ENCODE measurements at regions not wholly inside any gene's neighbourhood (a gene's known extent, or its start where the extent isn't known, plus 50 kb on each side); places are given as distances from the start of the nearest gene placed in this dataset.

GRCh38 chrX:68936608-68937007 is 107.8 kb downstream of the EFNB1 start:
- DNase-seq (ENCODE audit: low read depth, low spot score), result peak; percentile 62
- POLR2A ChIA-PET, result interaction anchor here (1.2 kb wide), 1 partner anchor 108 kb away, joined by 3 read pairs; the partner anchor contains the start of gene EFNB1
- no peak for TF ChIP-seq CTCF (IDR thresholded peaks at IDR 0.05; ENCODE audit: insufficient read depth, low read length, missing control alignments)
- CTCF ChIA-PET, result no interaction called here
- no peak overlapping the region for H3K4me3 ChIP-seq (ENCODE audit: low read depth, low read length)

- ChIA-PET POLR2A (interaction anchor here (1.2 kb wide), 1 partner anchor 108 kb away, joined by 3 read pairs; the partner anchor contains the start of gene EFNB1), CTCF (interaction anchor here (1.1 kb wide), 1 partner anchor 11 kb away, joined by 4 read pairs; no protein-coding TSS in a partner anchor)
- no peak for DNase-seq (ENCODE audit: low read depth, low spot score)
- TF ChIP-seq CTCF (IDR thresholded peaks at IDR 0.05; ENCODE audit: insufficient read depth, low read length, missing control alignments), result no peak
- no peak overlapping the region for H3K4me3 ChIP-seq (ENCODE audit: low read depth, low read length)
Observed at GRCh38 chrX:68936126-68936525, 107.3 kb downstream of the EFNB1 start.

GRCh38 chrX:68935362-68935761 is 106.5 kb downstream of the EFNB1 start:
- no peak for DNase-seq (ENCODE audit: low read depth, low spot score)
- TF ChIP-seq CTCF (IDR thresholded peaks at IDR 0.05; ENCODE audit: insufficient read depth, low read length, missing control alignments), result no peak
- ChIA-PET POLR2A (no interaction called here), CTCF (interaction anchor here (1.1 kb wide), 1 partner anchor 12 kb away, joined by 4 read pairs; no protein-coding TSS in a partner anchor)
- no peak overlapping the region for H3K4me3 ChIP-seq (ENCODE audit: low read depth, low read length)

GRCh38 chrX:68934922-68935321 is 106.1 kb downstream of the EFNB1 start:
- ChIA-PET CTCF (interaction anchor here (1.1 kb wide), 1 partner anchor 12 kb away, joined by 4 read pairs; no protein-coding TSS in a partner anchor), POLR2A (no interaction called here)
- no peak overlapping the region for H3K4me3 ChIP-seq (ENCODE audit: low read depth, low read length)
- TF ChIP-seq CTCF (IDR thresholded peaks at IDR 0.05; ENCODE audit: insufficient read depth, low read length, missing control alignments), result no peak
- DNase-seq (ENCODE audit: low read depth, low spot score), result no peak

- DNase-seq (ENCODE audit: low read depth, low spot score), result no peak
- POLR2A ChIA-PET, result no interaction called here
- no peak for TF ChIP-seq CTCF (IDR thresholded peaks at IDR 0.05; ENCODE audit: insufficient read depth, low read length, missing control alignments)
- CTCF ChIA-PET, result no interaction called here
- H3K4me3 ChIP-seq (ENCODE audit: low read depth, low read length), result no peak overlapping the region
Observed at GRCh38 chrX:68934421-68934820, 105.6 kb downstream of the EFNB1 start.

- DNase-seq (ENCODE audit: low read depth, low spot score), result no peak
- POLR2A ChIA-PET, result no interaction called here
- CTCF ChIA-PET, result no interaction called here
- no peak for TF ChIP-seq CTCF (IDR thresholded peaks at IDR 0.05; ENCODE audit: insufficient read depth, low read length, missing control alignments)
- no peak overlapping the region for H3K4me3 ChIP-seq (ENCODE audit: low read depth, low read length)
Observed at GRCh38 chrX:68932611-68933010, 103.8 kb downstream of the EFNB1 start.

Measured in AG04449 (cell line).